ENCODE measurements at regions not wholly inside any gene's neighbourhood (a gene's known extent, or its start where the extent isn't known, plus 50 kb on each side); places are given as distances from the start of the nearest gene placed in this dataset.
"Not testable (repeated sequence)": the region's sequence is repeated elsewhere in the genome, so short reads cannot be mapped to it uniquely, and the experiment has no call there.

DNA sequence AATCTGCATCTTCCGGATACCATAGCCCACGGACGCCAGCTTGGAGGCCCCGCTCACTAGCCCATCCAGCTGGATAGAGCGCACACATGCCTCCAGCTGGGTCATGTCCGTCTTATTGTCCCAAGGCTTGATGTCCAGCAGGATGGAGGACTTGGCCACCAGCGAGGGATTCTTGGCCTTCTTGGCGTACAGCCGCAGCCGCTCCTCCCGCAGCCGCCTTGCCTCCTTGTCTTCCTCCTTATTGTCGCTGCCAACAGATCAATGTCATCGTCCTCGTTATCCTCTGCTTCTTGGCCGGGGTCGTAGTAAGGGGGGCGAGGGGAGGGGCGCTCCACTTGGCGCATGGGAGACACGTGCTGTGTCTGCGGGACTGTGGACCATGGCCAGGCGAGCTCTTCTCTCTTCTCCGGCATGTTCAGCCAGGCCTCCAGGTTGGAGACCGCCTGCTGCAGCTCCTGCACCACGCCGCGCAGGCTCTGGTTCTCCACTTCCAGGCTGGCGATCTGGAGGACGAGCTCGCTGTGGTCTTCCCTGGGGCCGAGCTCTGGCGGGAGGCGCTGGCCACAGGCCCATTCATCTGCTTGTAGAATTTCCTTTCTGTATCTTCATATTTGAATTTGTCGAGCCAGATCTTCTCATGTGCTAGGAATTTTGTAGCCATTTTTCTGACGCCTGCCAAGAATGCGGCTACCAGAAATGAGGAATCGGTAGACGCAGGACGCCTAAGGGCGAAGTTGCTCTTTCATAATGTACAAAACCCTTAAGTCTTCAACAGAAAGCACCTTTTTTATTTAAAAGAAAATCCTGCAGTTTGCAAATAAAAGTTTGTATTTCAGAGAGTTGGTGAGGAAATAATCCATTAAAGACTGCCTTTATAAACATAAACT is 60.1 kb upstream of the PTPRK start:
- no peak for DNase-seq (ENCODE audit: low spot score)
- TF ChIP-seq, protein P1, sequence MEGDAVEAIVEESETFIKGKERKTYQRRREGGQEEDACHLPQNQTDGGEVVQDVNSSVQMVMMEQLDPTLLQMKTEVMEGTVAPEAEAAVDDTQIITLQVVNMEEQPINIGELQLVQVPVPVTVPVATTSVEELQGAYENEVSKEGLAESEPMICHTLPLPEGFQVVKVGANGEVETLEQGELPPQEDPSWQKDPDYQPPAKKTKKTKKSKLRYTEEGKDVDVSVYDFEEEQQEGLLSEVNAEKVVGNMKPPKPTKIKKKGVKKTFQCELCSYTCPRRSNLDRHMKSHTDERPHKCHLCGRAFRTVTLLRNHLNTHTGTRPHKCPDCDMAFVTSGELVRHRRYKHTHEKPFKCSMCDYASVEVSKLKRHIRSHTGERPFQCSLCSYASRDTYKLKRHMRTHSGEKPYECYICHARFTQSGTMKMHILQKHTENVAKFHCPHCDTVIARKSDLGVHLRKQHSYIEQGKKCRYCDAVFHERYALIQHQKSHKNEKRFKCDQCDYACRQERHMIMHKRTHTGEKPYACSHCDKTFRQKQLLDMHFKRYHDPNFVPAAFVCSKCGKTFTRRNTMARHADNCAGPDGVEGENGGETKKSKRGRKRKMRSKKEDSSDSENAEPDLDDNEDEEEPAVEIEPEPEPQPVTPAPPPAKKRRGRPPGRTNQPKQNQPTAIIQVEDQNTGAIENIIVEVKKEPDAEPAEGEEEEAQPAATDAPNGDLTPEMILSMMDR (IDR thresholded peaks at IDR 0.05; ENCODE audit: borderline replicate concordance, control extremely low read depth, extremely low read depth, insufficient read depth, missing control alignments), result no peak
- in situ Hi-C loops (cut with MboI; ENCODE audit: low sequenced_read_pairs, unreplicated experiment), result no loop called here

DNA sequence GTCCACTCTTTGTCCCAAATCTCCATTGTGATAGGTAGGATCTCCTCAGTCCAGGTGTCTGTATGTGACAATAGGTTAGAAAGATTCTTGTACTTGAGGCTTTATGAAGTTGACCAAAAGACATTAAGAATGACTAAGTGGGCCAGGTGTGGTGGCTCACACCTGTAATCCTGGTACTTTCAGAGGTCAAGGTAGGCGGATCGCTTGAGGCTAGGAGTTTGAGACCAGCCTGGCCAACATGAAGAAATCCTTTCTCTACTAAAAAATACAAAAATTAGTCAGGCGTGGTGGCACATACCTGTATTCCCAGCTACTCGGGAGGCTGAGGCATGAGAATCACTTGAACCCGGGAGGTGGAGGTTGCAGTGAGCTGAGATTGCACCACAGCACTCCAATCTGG is 54.9 kb upstream of the PTPRK start:
- in situ Hi-C loops (cut with MboI; ENCODE audit: low sequenced_read_pairs, unreplicated experiment); DNase-seq (ENCODE audit: low spot score): not testable (repeated sequence)

DNA sequence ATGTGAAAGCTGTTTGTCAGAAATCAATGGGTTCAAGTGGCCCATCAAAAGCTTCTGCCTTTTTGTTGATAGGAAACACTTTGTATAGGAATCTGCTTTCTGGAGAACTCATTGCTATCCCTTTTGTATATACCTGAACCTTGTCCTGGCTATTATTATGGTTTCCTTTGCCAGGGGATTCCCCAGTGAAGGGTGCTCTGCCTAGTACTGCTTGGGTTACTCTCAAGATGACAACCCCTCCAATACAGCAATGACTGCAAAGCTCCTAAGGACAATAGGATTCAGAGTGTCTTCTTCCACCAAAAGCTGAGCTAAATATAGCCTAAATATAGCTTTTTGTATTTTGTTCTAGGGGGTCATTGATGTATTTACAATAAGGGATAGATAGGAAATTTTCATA is 54.0 kb upstream of the PTPRK start:
- in situ Hi-C loops (cut with MboI; ENCODE audit: low sequenced_read_pairs, unreplicated experiment), result no loop called here
- no peak for DNase-seq (ENCODE audit: low spot score)
- TF ChIP-seq, protein P1 (IDR thresholded peaks at IDR 0.05; ENCODE audit: borderline replicate concordance, control extremely low read depth, extremely low read depth, insufficient read depth, missing control alignments), result no peak

DNA sequence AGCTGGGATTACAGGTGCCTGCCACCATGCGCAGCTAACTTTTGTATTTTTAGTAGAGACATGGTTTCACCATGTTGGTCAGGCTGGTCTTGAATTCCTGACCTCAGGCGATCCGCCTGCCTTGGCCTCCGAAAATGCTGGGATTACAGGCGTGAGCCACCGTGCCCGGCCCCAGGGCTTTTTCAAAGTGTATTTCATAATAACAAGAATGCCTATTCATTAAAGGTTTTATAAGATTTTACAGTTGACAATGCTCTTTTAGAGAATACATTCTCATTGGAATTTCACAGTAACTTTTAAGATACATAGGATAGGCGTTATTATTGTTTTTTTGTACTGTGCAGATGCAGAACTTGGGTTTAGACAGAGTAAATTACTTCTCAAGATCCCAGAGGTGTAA is 52.6 kb upstream of the PTPRK start:
- TF ChIP-seq, protein P1 (IDR thresholded peaks at IDR 0.05; ENCODE audit: borderline replicate concordance, control extremely low read depth, extremely low read depth, insufficient read depth, missing control alignments), result no peak
- in situ Hi-C loops (cut with MboI; ENCODE audit: low sequenced_read_pairs, unreplicated experiment), result no loop called here
- no peak for DNase-seq (ENCODE audit: low spot score)

DNA sequence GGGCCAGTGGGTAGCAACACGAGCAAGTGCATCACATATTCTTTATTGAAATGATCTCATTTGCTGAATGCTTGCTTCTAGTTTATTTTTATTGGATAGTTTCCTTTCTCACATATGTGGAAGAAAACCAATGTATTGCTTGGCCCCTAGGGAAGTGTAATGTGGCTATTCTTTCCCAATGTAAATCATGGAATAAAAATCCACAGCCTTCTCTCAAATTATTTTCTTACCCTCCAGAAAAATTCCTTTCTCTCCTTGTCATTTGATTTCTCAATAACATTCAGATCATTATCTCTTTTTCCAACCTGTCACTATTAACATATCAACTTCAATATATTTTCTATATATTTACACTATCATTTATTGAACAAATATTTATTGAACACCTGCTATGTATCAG is 51.9 kb upstream of the PTPRK start:
- DNase-seq (ENCODE audit: low spot score), result no peak
- in situ Hi-C loops (cut with MboI; ENCODE audit: low sequenced_read_pairs, unreplicated experiment), result no loop called here
- TF ChIP-seq, protein P1 (IDR thresholded peaks at IDR 0.05; ENCODE audit: borderline replicate concordance, control extremely low read depth, extremely low read depth, insufficient read depth, missing control alignments), result no peak

DNA sequence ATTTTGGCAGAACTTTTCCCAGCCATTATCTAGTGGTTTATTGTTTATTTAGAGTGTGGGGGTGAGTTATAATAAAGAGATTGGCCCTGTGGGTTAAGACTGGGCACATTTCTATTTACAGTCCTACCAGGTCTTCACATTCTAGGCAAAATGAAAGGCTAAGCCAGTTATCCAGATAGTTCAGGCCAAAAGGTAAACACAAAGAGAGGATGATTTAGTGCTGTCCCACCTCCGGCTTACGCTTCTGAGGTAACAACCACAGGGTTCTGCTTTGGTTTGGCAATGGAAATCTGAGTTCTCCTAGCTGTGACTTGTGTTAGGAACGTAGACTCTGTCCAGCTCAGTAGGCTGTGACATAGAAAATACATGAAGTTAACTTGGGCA is 50.3 kb upstream of the PTPRK start:
- TF ChIP-seq, protein P1 (IDR thresholded peaks at IDR 0.05; ENCODE audit: borderline replicate concordance, control extremely low read depth, extremely low read depth, insufficient read depth, missing control alignments), result no peak
- no peak for DNase-seq (ENCODE audit: low spot score)
- in situ Hi-C loops (cut with MboI; ENCODE audit: low sequenced_read_pairs, unreplicated experiment), result no loop called here

Measured in GM13976 (cell line).